Upper lobe of left lung (tissue), 6 donors: ENCODE measurements at regions not wholly inside any gene's neighbourhood (a gene's known extent, or its start where the extent isn't known, plus 50 kb on each side); places are given as distances from the start of the nearest gene placed in this dataset.

Experiments
- ATAC-seq, 2 donors: fragments of 200-7000 bp; cut with Tn5 transposase; one replicate each; pipeline ENCODE4 v1.9.1; 2022; ENCODE audit warnings: mild to moderate bottlenecking in 2 of 2, moderate library complexity in 2 of 2; ENCODE audit not compliant: low FRiP score in 2 of 2
- DNase-seq, 2 donors: peaks; one replicate each; pipeline ENCODE4 v3.0.0-alpha.2; 2019 to 2020
- H3K27ac ChIP-seq, 4 donors: fragments of 200-600 bp; sonication (generic); one replicate each; pipeline ENCODE4 v1.5.1; 2016 to 2019
- H3K27me3 ChIP-seq, 4 donors: fragments of 200-600 bp; sonication (generic); one replicate each; pipeline ENCODE4 v1.5.1; 2017 to 2019
- H3K36me3 ChIP-seq, 4 donors: fragments of 200-600 bp; sonication (generic); one replicate each; pipeline ENCODE4 v1.5.1; 2016 to 2019
- H3K4me1 ChIP-seq, 4 donors: fragments of 200-600 bp; sonication (generic); one replicate each; pipeline ENCODE4 v1.5.1; 2018 to 2019
- H3K4me3 ChIP-seq, 4 donors: fragments of 200-600 bp; sonication (generic); one replicate each; pipeline ENCODE4 v1.5.1; 2017 to 2019; ENCODE audit warnings: mild to moderate bottlenecking in 2 of 4, moderate library complexity in 1 of 4
- H3K9me3 ChIP-seq, 4 donors: fragments of 200-600 bp; sonication (generic); one replicate each; pipeline ENCODE4 v1.5.1; 2018 to 2019
- CTCF ChIP-seq, 6 experiments: fragments of 450-650 bp in 4 of 6; fragments of 200-600 bp in 2 of 6; sonication (generic) in 2 of 6; IDR thresholded peaks; one replicate each; pipeline ENCODE4 v1.5.1; 2016 to 2019; ENCODE audit warnings: antibody characterized with exemption in 6 of 6
- EP300 ChIP-seq, 4 donors: sonication (generic); formaldehyde crosslinking; IDR thresholded peaks; one replicate each; pipeline ENCODE4 v1.5.1; 2017; ENCODE audit warnings: antibody characterized with exemption in 4 of 4, control low read depth in 2 of 4
- POLR2A ChIP-seq, 4 donors: fragments of 450-650 bp; IDR thresholded peaks; one replicate each; pipeline ENCODE4 v1.5.1; 2016 to 2017; ENCODE audit warnings: antibody characterized with exemption in 4 of 4, mild to moderate bottlenecking in 2 of 4
- POLR2AphosphoS5 ChIP-seq, 2 donors: sonication (generic); formaldehyde crosslinking; IDR thresholded peaks; one replicate each; pipeline ENCODE4 v1.5.1; 2017; ENCODE audit warnings: antibody characterized with exemption in 2 of 2
- WGBS, 2 donors: methylation state at CpG; one replicate each; pipeline ENCODE4 v1.1.5; 2017 to 2018; 5-methylcytosine and 5-hydroxymethylcytosine counted together
- donor health status: DM: no; HTN: no; CAD: no; lungs with moderate emphysema.
- donor health status: DM: no; HTN: yes; CAD: no; lungs with severe emphysema.

GRCh38 chr12:18207266-18207665 lies 54.1 kb upstream of the PIK3C2G start:
- no peaks in the 10 kb centered on the region for H3K27me3 ChIP-seq
- no peaks in the 10 kb centered on the region for H3K9me3 ChIP-seq
- H3K4me3 ChIP-seq = no peak overlapping the region
- no peaks in the 10 kb centered on the region for H3K36me3 ChIP-seq
- no peak overlapping the region for H3K27ac ChIP-seq
- no peak for TF ChIP-seq CTCF (IDR thresholded peaks at IDR 0.05)
- TF ChIP-seq EP300 (IDR thresholded peaks at IDR 0.05) = no peak
- TF ChIP-seq POLR2AphosphoS5 (IDR thresholded peaks at IDR 0.05) = no peak
- no peak for TF ChIP-seq POLR2A (IDR thresholded peaks at IDR 0.05)
- DNase-seq (no peak), ATAC-seq (no peak)
- H3K4me1 ChIP-seq = no peaks in the 10 kb centered on the region

DNA sequence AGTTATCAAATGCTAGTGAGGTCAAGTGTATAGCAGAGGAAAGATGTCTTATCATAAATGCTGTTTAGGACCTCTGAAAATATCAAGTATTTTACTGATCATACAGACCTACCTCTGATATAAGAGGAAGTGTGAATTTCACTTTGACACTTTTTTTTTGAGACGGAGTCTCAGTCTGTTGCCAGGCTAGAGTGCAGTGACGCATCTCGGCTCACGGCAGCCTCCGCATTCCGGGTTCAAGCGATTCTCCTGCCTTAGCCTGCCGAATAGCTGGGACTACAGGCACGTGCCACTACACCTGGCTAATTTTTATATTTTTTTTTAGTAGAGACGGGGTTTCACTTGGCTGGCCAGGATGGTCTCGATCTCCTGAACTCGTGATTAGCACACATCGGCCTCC lies 55.1 kb upstream of the PIK3C2G start:
- H3K9me3 ChIP-seq = no peaks in the 10 kb centered on the region
- no peak overlapping the region for H3K27ac ChIP-seq
- no peak for DNase-seq
- no peaks in the 10 kb centered on the region for H3K36me3 ChIP-seq
- no peak overlapping the region for H3K4me3 ChIP-seq
- ATAC-seq = no peak
- no peaks in the 10 kb centered on the region for H3K27me3 ChIP-seq
- WGBS, 2 donors = 84 to 92% methylated on average over 13 of the region's 13 CpGs
- H3K4me1 ChIP-seq = no peaks in the 10 kb centered on the region
- no peak for TF ChIP-seq POLR2A (IDR thresholded peaks at IDR 0.05)
- no peak for TF ChIP-seq EP300 (IDR thresholded peaks at IDR 0.05)
- TF ChIP-seq POLR2AphosphoS5 (IDR thresholded peaks at IDR 0.05) = no peak
- TF ChIP-seq CTCF (IDR thresholded peaks at IDR 0.05) = no peak

GRCh38 chr12:18204053-18204452 lies 57.3 kb upstream of the PIK3C2G start:
- 83 to 88% methylated on average over 4 of the region's 4 CpGs for WGBS, 2 donors
- no peak overlapping the region for H3K27ac ChIP-seq
- TF ChIP-seq CTCF (IDR thresholded peaks at IDR 0.05) (no peak), POLR2A (IDR thresholded peaks at IDR 0.05) (no peak), EP300 (IDR thresholded peaks at IDR 0.05) (no peak), POLR2AphosphoS5 (IDR thresholded peaks at IDR 0.05) (no peak)
- no peak for ATAC-seq
- no peaks in the 10 kb centered on the region for H3K4me1 ChIP-seq
- H3K4me3 ChIP-seq = no peak overlapping the region
- DNase-seq = no peak
- H3K36me3 ChIP-seq = no peaks in the 10 kb centered on the region
- no peaks in the 10 kb centered on the region for H3K27me3 ChIP-seq
- no peaks in the 10 kb centered on the region for H3K9me3 ChIP-seq

- H3K9me3 ChIP-seq = no peaks in the 10 kb centered on the region
- no peaks in the 10 kb centered on the region for H3K4me1 ChIP-seq
- no peaks in the 10 kb centered on the region for H3K36me3 ChIP-seq
- no peak for DNase-seq
- H3K4me3 ChIP-seq = no peak overlapping the region
- no peaks in the 10 kb centered on the region for H3K27me3 ChIP-seq
- no peak for ATAC-seq
- TF ChIP-seq POLR2A (IDR thresholded peaks at IDR 0.05) (no peak), POLR2AphosphoS5 (IDR thresholded peaks at IDR 0.05) (no peak), CTCF (IDR thresholded peaks at IDR 0.05) (no peak), EP300 (IDR thresholded peaks at IDR 0.05) (no peak)
- H3K27ac ChIP-seq = no peak overlapping the region
Observed at GRCh38 chr12:18192119-18192518, 69.2 kb upstream of the PIK3C2G start.

- DNase-seq = no peak
- Histone ChIP-seq H3K4me1 (no peaks in the 10 kb centered on the region), H3K4me3 (no peak overlapping the region), H3K27ac (no peak overlapping the region), H3K9me3 (no peaks in the 10 kb centered on the region), H3K36me3 (no peaks in the 10 kb centered on the region), H3K27me3 (no peaks in the 10 kb centered on the region)
- no peak for ATAC-seq
- TF ChIP-seq POLR2AphosphoS5 (IDR thresholded peaks at IDR 0.05) (no peak), CTCF (IDR thresholded peaks at IDR 0.05) (no peak), EP300 (IDR thresholded peaks at IDR 0.05) (no peak), POLR2A (IDR thresholded peaks at IDR 0.05) (no peak)
- WGBS, 2 donors = 69 to 80% methylated on average over 2 of the region's 2 CpGs
Observed at GRCh38 chr12:18183141-18183540, 78.2 kb upstream of the PIK3C2G start.
